HS-5 (cell line): ENCODE measurements at regions not wholly inside any gene's neighbourhood (a gene's known extent, or its start where the extent isn't known, plus 50 kb on each side); places are given as distances from the start of the nearest gene placed in this dataset.
"Not testable (repeated sequence)": the region's sequence is repeated elsewhere in the genome, so short reads cannot be mapped to it uniquely, and the experiment has no call there.

Source experiments
- DNase-seq: peaks from one replicate; pipeline ENCODE4 v3.0.0-alpha.2; 2012; ENCODE audit warnings: low read depth

GRCh38 chr5:36481454-36482120 lies 124.8 kb upstream of the SLC1A3 start:
- DNase-seq = no peak

DNA sequence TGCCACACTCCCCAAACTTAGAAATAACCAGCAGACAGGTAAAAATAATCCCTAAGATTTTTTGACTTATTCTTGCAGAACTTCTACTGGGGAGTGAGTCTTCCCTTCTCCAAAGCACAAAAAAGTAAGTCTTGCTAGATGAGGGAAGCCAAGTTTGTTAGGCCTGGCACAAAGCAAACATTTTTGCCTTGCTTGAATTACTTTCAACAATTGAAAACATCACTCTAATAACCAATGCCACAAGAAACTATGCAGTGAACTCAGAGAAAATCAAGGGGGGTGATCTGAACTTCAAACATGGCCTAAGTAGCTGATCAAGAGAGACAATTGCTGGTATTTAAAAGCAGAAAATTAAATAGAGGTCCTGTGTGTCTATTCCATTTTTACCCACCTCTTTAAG lies 123.6 kb upstream of the SLC1A3 start:
- no peak for DNase-seq

GRCh38 chr5:36489505-36489904 lies 116.9 kb upstream of the SLC1A3 start:
- DNase-seq = no peak

DNA sequence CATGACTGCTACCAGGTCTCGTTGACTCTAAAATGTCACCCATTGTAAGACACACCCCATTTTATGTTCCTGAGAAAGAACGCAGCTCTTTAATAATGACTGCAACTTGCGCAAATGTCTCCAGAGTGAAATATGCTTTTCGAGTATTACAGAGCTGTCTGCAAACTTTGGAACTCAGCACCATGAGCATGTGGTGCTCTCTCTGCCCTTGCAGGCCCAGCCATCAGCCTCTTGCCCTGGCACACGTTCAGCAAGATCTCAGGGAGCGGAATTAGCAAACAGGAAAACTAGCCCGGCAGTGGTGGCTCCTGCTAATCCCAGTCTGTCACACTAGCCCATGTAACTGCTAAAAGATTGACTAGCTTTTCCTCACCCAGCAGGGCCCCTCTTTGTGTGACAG lies 114.5 kb upstream of the SLC1A3 start:
- DNase-seq = no peak

- peak; percentile 60 for DNase-seq
Measured at GRCh38 chr5:36492984-36493654, 113.3 kb upstream of the SLC1A3 start.

DNA sequence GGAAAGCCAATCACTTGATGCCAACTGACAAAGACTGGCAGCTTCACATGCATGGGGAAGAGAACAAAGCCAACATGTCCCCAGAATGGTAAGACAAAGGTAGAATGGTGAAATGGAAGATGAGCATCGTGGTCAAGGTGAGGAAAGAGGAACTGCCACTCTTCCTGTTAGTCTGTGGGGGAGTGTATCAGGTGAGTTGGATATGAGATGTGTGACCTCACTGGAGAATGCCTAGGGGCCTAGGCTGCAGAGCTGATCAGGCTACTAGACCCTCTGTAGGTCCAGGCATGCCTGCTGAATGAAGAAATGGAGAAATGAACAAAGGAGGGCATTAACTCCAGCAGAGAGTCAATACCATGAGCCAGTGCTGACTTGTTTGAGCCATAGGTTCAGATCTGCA lies 112.4 kb upstream of the SLC1A3 start:
- DNase-seq = no peak

DNA sequence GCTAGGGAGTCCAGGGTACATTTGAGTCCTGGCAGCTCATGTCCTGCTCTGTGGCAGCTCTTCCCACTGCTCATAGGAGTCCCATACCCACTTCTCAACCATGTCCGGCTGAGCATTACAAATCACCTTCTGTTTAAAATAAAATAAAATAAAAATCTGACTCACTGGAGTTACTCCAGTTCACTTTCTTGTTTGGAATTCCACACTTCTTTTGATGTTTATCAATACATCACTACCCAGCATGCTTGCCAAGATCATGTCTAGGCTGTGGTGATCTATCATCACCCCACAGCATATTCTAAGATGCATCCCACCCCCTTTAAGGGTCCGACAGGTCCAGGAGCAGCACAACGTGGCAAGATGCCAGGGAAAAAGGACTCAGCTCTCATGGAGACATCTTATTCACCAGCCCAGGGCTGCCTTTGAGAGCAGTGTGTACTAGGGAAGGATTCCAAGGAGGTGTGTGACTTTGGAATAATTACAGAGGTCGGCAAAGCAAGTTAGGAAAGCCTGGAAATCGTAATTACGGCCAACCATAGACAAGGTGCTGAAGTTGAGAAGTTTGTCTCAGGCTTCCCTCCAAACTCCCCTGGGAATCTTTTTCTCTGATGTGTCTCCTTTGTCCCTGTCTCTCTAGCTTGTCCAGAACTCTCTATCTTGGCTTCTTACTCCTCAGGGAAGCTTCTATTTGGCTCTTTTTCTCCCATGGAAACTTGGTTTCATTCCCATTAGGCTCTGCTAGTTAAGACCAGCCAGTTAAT lies 111.4 kb upstream of the SLC1A3 start:
- DNase-seq = no peak

GRCh38 chr5:36495611-36496010 lies 110.8 kb upstream of the SLC1A3 start:
- no peak for DNase-seq

DNA sequence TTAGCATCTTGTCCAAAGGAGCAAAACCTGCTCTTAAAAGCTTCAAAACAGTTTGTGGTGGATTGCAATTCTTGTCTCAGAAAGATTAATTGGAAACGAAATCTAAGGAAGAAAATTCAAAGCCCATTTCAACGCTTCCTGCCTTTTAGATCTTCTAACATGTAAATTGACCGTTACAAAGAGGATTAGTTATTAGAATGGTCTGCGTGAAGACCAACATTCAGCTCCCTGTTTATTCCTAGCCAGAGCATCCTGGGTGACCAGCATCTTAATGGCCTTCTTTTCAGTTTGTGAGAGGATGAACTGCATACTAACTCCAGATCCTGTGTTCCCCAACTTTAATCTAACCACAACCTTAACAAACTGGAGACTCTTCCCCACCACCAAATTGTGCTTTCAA lies 109.9 kb upstream of the SLC1A3 start:
- no peak for DNase-seq

GRCh38 chr5:36502608-36503007 lies 103.8 kb upstream of the SLC1A3 start:
- peak; percentile 99 for DNase-seq

GRCh38 chr5:36505021-36505420 lies 101.4 kb upstream of the SLC1A3 start:
- DNase-seq = no peak

DNA sequence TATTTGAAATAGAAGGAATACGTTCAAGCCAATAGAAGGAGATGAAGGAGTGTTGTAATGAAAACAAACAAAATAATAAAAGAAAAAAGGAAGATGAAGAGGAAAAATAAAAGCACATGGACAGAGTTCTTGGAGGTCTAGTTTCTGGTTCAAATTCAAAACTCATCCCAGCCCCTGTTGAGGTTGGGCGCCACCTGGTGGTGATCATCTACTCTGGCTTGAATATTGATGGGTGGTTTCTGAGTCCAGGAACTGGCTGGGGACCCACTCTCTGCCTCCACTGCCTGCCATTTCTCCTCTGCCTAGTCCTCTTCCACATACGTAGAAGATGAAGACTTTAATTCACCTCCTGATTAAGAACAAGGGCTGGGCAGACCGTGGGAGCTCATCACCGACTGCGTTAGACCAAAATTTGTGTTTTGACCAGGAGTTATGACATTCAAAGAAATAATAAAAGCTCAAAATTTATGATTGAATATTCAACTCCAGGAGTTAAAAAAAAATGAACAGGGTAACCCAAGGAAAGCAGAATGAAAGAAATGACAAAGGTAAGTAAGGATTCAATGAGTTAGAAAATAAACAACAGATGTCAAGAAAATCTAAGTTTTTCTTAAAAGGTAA lies 99.0 kb upstream of the SLC1A3 start:
- peak; percentile 47 for DNase-seq

GRCh38 chr5:36508331-36508730 lies 98.1 kb upstream of the SLC1A3 start:
- not testable (repeated sequence) for DNase-seq

DNA sequence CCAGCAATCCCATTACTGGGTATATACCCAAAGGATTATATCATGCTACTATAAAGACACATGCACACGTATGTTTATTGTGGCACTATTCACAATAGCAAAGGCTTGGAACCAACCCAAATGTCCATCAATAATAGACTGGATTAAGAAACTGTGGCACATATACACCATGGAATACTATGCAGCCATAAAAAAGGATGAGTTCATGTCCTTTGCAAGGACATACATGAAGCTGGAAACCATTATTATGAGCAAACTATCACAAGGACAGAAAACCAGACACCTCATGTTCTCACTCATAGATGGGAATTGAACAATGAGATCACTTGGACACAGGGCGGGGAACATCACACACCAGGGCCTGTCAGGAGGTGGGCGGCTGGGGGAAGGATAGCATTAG lies 92.8 kb upstream of the SLC1A3 start:
- DNase-seq = not testable (repeated sequence)

GRCh38 chr5:36519881-36520280 lies 86.5 kb upstream of the SLC1A3 start:
- DNase-seq = no peak

DNA sequence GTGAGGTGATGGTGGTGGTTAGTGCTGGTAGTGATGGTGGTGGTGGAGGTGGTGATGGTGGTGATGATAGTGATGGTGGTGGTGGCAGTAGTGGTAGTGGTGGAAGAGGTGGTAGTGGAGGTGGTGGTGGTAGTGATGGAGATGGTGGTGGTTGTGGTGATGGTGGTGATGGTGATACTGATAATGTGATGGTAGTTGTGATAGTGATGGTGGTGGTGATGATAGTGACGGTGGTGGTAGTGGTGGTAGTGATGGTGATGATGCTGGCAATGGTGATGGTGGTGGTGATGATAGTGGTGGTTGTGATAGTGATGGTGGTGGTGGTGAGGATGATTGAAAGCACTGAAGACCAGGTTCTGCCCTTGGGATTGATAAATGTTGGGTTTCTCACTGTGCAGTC lies 85.2 kb upstream of the SLC1A3 start:
- DNase-seq = no peak

DNA sequence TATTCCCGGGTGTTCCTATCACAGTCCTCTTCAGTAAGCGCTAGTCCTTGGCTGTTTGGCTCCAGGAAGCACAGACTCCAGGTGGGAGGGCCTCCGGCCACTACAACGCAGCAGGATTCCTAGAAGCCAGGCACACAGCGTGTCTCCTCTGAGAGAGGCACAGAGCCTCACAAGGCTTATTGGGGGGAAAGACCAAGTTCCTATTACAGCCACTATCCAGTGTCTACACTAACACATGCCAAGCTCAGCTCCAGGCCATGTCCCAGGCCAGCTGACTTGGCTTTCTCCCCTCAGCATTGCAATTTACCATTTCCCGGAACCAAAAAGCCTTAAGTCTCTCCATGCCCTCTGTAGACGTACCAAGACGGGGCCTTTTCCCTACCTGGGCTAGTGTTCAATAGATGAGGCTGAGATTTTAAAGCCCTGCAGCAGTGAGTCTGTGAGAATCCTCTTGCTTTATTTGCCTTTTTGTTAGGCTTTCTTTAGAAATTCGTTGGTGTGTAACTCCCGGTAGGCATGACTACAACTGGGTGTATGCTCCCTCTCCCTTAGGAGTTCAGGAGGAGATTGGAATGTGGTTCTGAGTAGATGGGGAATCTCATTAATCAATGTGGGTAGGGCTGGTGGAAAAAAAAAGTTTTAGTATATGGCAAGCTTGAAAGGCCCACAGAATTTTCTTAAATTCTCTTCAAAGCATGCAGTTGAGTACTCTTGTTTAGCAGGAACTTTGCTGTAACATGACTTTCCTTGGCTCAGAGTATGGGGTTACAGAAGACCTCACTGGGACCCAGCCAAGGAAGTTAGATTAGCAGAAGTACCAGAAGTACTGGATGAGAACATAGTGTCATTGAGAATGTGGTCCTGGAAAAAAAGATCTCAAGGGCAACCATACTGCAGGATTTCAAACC lies 84.3 kb upstream of the SLC1A3 start:
- DNase-seq = no peak

GRCh38 chr5:36522746-36523065 lies 83.7 kb upstream of the SLC1A3 start:
- DNase-seq = no peak

GRCh38 chr5:36523450-36523849 lies 83.0 kb upstream of the SLC1A3 start:
- DNase-seq = no peak

- no peak for DNase-seq
Measured at GRCh38 chr5:36523926-36524325, 82.5 kb upstream of the SLC1A3 start.

GRCh38 chr5:36526537-36526936 lies 79.9 kb upstream of the SLC1A3 start:
- no peak for DNase-seq

- DNase-seq = no peak
Measured at GRCh38 chr5:36528588-36528987, 77.8 kb upstream of the SLC1A3 start.
